WERI-Rb-1 (cell line): ENCODE measurements at regions not wholly inside any gene's neighbourhood (a gene's known extent, or its start where the extent isn't known, plus 50 kb on each side); places are given as distances from the start of the nearest gene placed in this dataset.

Source experiments
- DNase-seq: peaks from one replicate; pipeline ENCODE4 v3.0.0-alpha.2; 2020
- H3K27ac ChIP-seq: fragments of 250-450 bp; sonication (Bioruptor Pico); 2 replicates; pipeline ENCODE4 v1.5.1; 2020; ENCODE audit warnings: mild to moderate bottlenecking, moderate library complexity
- H3K27me3 ChIP-seq: fragments of 250-450 bp; sonication (Bioruptor Pico); 2 replicates; pipeline ENCODE4 v1.5.1; 2021; ENCODE audit warnings: mild to moderate bottlenecking, low read depth, moderate library complexity; ENCODE audit not compliant: insufficient read depth, severe bottlenecking
- H3K36me3 ChIP-seq: fragments of 250-450 bp; sonication (Bioruptor Pico); 2 replicates; pipeline ENCODE4 v1.5.1; 2020; ENCODE audit warnings: mild to moderate bottlenecking, moderate library complexity
- H3K4me3 ChIP-seq: 2 replicates; pipeline ENCODE4 v1.5.1; 2011; ENCODE audit warnings: low read depth, mild to moderate bottlenecking, control low read depth, low read length
- H3K9me3 ChIP-seq: fragments of 250-450 bp; sonication (Bioruptor Pico); 2 replicates; pipeline ENCODE4 v1.5.1; 2021; ENCODE audit warnings: mild to moderate bottlenecking, moderate library complexity; ENCODE audit not compliant: severe bottlenecking
- CTCF ChIP-seq: IDR thresholded peaks from 2 replicates; pipeline ENCODE4 v1.5.1; 2011; ENCODE audit warnings: low read depth, mild to moderate bottlenecking, control low read depth, inconsistent platforms, low read length

GRCh38 chr2:120630031-120630701 lies 105.5 kb upstream of the GLI2 start:
- H3K27ac ChIP-seq: no peak overlapping the region
- no peaks in the 10 kb centered on the region for H3K9me3 ChIP-seq
- H3K4me3 ChIP-seq: no peak overlapping the region
- no peaks in the 10 kb centered on the region for H3K36me3 ChIP-seq
- H3K27me3 ChIP-seq: no peaks in the 10 kb centered on the region
- no peak for TF ChIP-seq CTCF
- peak; percentile 20 for DNase-seq

GRCh38 chr2:120631236-120631635 lies 104.4 kb upstream of the GLI2 start:
- TF ChIP-seq CTCF: no peak

GRCh38 chr2:120631724-120632123 lies 103.9 kb upstream of the GLI2 start:
- Histone ChIP-seq H3K27ac (no peak overlapping the region), H3K36me3 (no peaks in the 10 kb centered on the region), H3K9me3 (no peaks in the 10 kb centered on the region), H3K4me3 (no peak overlapping the region), H3K27me3 (no peaks in the 10 kb centered on the region)
- no peak for TF ChIP-seq CTCF
- DNase-seq: no peak

More at GRCh38 chr2:120631236-120631635, 104.4 kb upstream of the GLI2 start:
- Histone ChIP-seq H3K27ac (no peak overlapping the region), H3K4me3 (no peak overlapping the region), H3K27me3 (no peaks in the 10 kb centered on the region), H3K9me3 (no peaks in the 10 kb centered on the region), H3K36me3 (no peaks in the 10 kb centered on the region)
- DNase-seq: no peak

- DNase-seq: no peak
- no peak overlapping the region for H3K27ac ChIP-seq
- H3K27me3 ChIP-seq: no peaks in the 10 kb centered on the region
- no peak for TF ChIP-seq CTCF
- H3K36me3 ChIP-seq: no peaks in the 10 kb centered on the region
- no peak overlapping the region for H3K4me3 ChIP-seq
- no peaks in the 10 kb centered on the region for H3K9me3 ChIP-seq
Measured at GRCh38 chr2:120632796-120633646, 102.6 kb upstream of the GLI2 start.

- DNase-seq: no peak
- no peak for TF ChIP-seq CTCF
- H3K4me3 ChIP-seq: no peak overlapping the region
- no peaks in the 10 kb centered on the region for H3K9me3 ChIP-seq
- no peaks in the 10 kb centered on the region for H3K27me3 ChIP-seq
- H3K27ac ChIP-seq: no peak overlapping the region
- H3K36me3 ChIP-seq: no peaks in the 10 kb centered on the region
Measured at GRCh38 chr2:120634533-120634932, 101.1 kb upstream of the GLI2 start.
